NT2/D1 (cell line): ENCODE measurements at regions not wholly inside any gene's neighbourhood (a gene's known extent, or its start where the extent isn't known, plus 50 kb on each side); places are given as distances from the start of the nearest gene placed in this dataset.
"Not testable (repeated sequence)": the region's sequence is repeated elsewhere in the genome, so short reads cannot be mapped to it uniquely, and the experiment has no call there.

Experiments used
- DNase-seq: peaks from one replicate; pipeline ENCODE4 v3.0.0-alpha.2; 2011; ENCODE audit warnings: low read depth, low spot score
- H3K27me3 ChIP-seq: 2 replicates; pipeline ENCODE4 v1.6.0; 2011; ENCODE audit warnings: mild to moderate bottlenecking; ENCODE audit not compliant: insufficient read length, insufficient read depth
- H3K36me3 ChIP-seq: 2 replicates; pipeline ENCODE4 v1.6.1; 2011; ENCODE audit warnings: mild to moderate bottlenecking, low read length, mixed read lengths; ENCODE audit not compliant: insufficient read depth, insufficient read length
- H3K4me1 ChIP-seq: 2 replicates; pipeline ENCODE4 v1.5.1; 2011; ENCODE audit not compliant: insufficient read depth, insufficient read length
- H3K4me3 ChIP-seq: 2 replicates; pipeline ENCODE4 v1.5.1; 2011; ENCODE audit warnings: low read depth; ENCODE audit not compliant: insufficient read length
- H3K9ac ChIP-seq: 2 replicates; pipeline ENCODE4 v1.6.0; 2011; ENCODE audit warnings: low read depth; ENCODE audit not compliant: insufficient read length
- H3K9me3 ChIP-seq: 2 replicates; pipeline ENCODE4 v1.5.1; 2011; ENCODE audit warnings: mild to moderate bottlenecking, low read length; ENCODE audit not compliant: insufficient read depth
- SUZ12 ChIP-seq: IDR thresholded peaks from 2 replicates; pipeline ENCODE4 v1.6.1; 2011; ENCODE audit not compliant: insufficient read length, insufficient read depth; ENCODE audit errors: extremely low read depth
- YY1 ChIP-seq: IDR thresholded peaks from 2 replicates; pipeline ENCODE4 v1.6.1; 2011; ENCODE audit not compliant: insufficient read length, insufficient read depth
- ZNF274 ChIP-seq: IDR thresholded peaks from 2 replicates; pipeline ENCODE4 v1.6.1; 2011; ENCODE audit warnings: mild to moderate bottlenecking, low read depth, low read length

- no peak for DNase-seq
- Histone ChIP-seq H3K4me1 (no peaks in the 10 kb centered on the region), H3K9me3 (no peaks in the 10 kb centered on the region), H3K36me3 (no peaks in the 10 kb centered on the region), H3K4me3 (no peak overlapping the region), H3K9ac (no peak overlapping the region), H3K27me3 (no peaks in the 10 kb centered on the region)
- TF ChIP-seq SUZ12 (no peak), YY1 (no peak), ZNF274 (no peak)
Measured at GRCh38 chr16:60776281-60776680, 1260.0 kb downstream of the CDH8 start.

GRCh38 chr16:60771138-60771537 lies 1265.1 kb downstream of the CDH8 start:
- Histone ChIP-seq H3K9me3 (0 out of 2 replicates have a peak, but pooled peaks cover 6% of the 10 kb centered on the region), H3K36me3 (no peaks in the 10 kb centered on the region), H3K9ac (no peak overlapping the region), H3K4me1 (no peaks in the 10 kb centered on the region), H3K27me3 (no peaks in the 10 kb centered on the region), H3K4me3 (no peak overlapping the region)
- DNase-seq = no peak
- TF ChIP-seq ZNF274 (no peak), SUZ12 (no peak), YY1 (no peak)

- not testable (repeated sequence) for H3K4me3 ChIP-seq, H3K9me3 ChIP-seq, DNase-seq, H3K36me3 ChIP-seq, H3K4me1 ChIP-seq, H3K9ac ChIP-seq, H3K27me3 ChIP-seq
Measured at GRCh38 chr16:60770384-60770783, 1265.9 kb downstream of the CDH8 start.

GRCh38 chr16:60763869-60764268 lies 1272.4 kb downstream of the CDH8 start:
- H3K9me3 ChIP-seq = no peaks in the 10 kb centered on the region
- no peaks in the 10 kb centered on the region for H3K4me1 ChIP-seq
- H3K4me3 ChIP-seq = no peak overlapping the region
- H3K36me3 ChIP-seq = no peaks in the 10 kb centered on the region
- no peak for TF ChIP-seq YY1
- no peak for TF ChIP-seq SUZ12
- no peak for TF ChIP-seq ZNF274
- no peaks in the 10 kb centered on the region for H3K27me3 ChIP-seq
- no peak overlapping the region for H3K9ac ChIP-seq
- no peak for DNase-seq

GRCh38 chr16:60755907-60756306 lies 1280.3 kb downstream of the CDH8 start:
- Histone ChIP-seq H3K4me3 (no peak overlapping the region), H3K4me1 (no peaks in the 10 kb centered on the region), H3K9ac (no peak overlapping the region), H3K27me3 (no peaks in the 10 kb centered on the region), H3K36me3 (no peaks in the 10 kb centered on the region), H3K9me3 (no peaks in the 10 kb centered on the region)
- TF ChIP-seq SUZ12 = no peak
- no peak for TF ChIP-seq YY1
- TF ChIP-seq ZNF274 = no peak
- DNase-seq = no peak

GRCh38 chr16:60748366-60748765 lies 1287.9 kb downstream of the CDH8 start:
- no peaks in the 10 kb centered on the region for H3K27me3 ChIP-seq
- no peak overlapping the region for H3K4me3 ChIP-seq
- TF ChIP-seq ZNF274 (no peak), YY1 (no peak), SUZ12 (no peak)
- H3K9me3 ChIP-seq = no peaks in the 10 kb centered on the region
- no peaks in the 10 kb centered on the region for H3K36me3 ChIP-seq
- no peak for DNase-seq
- no peak overlapping the region for H3K9ac ChIP-seq
- no peaks in the 10 kb centered on the region for H3K4me1 ChIP-seq

GRCh38 chr16:60744198-60744597 lies 1292.0 kb downstream of the CDH8 start:
- H3K9me3 ChIP-seq = no peaks in the 10 kb centered on the region
- no peak for DNase-seq
- H3K27me3 ChIP-seq = no peaks in the 10 kb centered on the region
- H3K36me3 ChIP-seq = no peaks in the 10 kb centered on the region
- H3K9ac ChIP-seq = no peak overlapping the region
- H3K4me3 ChIP-seq = no peak overlapping the region
- H3K4me1 ChIP-seq = no peaks in the 10 kb centered on the region
- TF ChIP-seq SUZ12 (no peak), ZNF274 (no peak), YY1 (no peak)

GRCh38 chr16:60741810-60742209 lies 1294.4 kb downstream of the CDH8 start:
- Histone ChIP-seq H3K4me1 (no peaks in the 10 kb centered on the region), H3K36me3 (no peaks in the 10 kb centered on the region), H3K9ac (no peak overlapping the region), H3K9me3 (no peaks in the 10 kb centered on the region), H3K27me3 (no peaks in the 10 kb centered on the region), H3K4me3 (no peak overlapping the region)
- TF ChIP-seq SUZ12 (no peak), YY1 (no peak), ZNF274 (no peak)
- no peak for DNase-seq
